HG03558 (cell line): ENCODE measurements at regions not wholly inside any gene's neighbourhood (a gene's known extent, or its start where the extent isn't known, plus 50 kb on each side); places are given as distances from the start of the nearest gene placed in this dataset.
"Not testable (repeated sequence)": the region's sequence is repeated elsewhere in the genome, so short reads cannot be mapped to it uniquely, and the experiment has no call there.

Experiments
- ATAC-seq: cut with Tn5 transposase; IDR thresholded peaks from one replicate; pipeline ENCODE4 v1.9.1; 2021; ENCODE audit warnings: moderate number of reproducible peaks; ENCODE audit not compliant: unreplicated experiment; ENCODE audit errors: extremely low read depth

- no peak for ATAC-seq
These were observed 109.8 kb upstream of the HDX start for GRCh38 chrX:84611843-84612636.

GRCh38 chrX:84634201-84634782 is 132.0 kb upstream of the HDX start:
- no peak for ATAC-seq

- no peak for ATAC-seq
These were observed 163.8 kb upstream of the HDX start for GRCh38 chrX:84666086-84666485.

GRCh38 chrX:84690228-84690627 is 188.0 kb upstream of the HDX start:
- ATAC-seq: no peak

- no peak for ATAC-seq
These were observed 207.7 kb upstream of the HDX start for GRCh38 chrX:84709987-84710386.

- ATAC-seq: no peak
These were observed 208.4 kb upstream of the HDX start for GRCh38 chrX:84710611-84711010.

- no peak for ATAC-seq
These were observed 210.4 kb upstream of the HDX start for GRCh38 chrX:84712621-84713020.

- no peak for ATAC-seq
These were observed 213.1 kb upstream of the HDX start for GRCh38 chrX:84715315-84715714.

GRCh38 chrX:84717343-84717742 is 215.1 kb upstream of the HDX start:
- no peak for ATAC-seq

GRCh38 chrX:84721416-84721815 is 219.2 kb upstream of the HDX start:
- ATAC-seq: no peak

GRCh38 chrX:84724576-84724975 is 222.3 kb upstream of the HDX start:
- ATAC-seq: no peak

- ATAC-seq: no peak
These were observed 227.2 kb upstream of the HDX start for GRCh38 chrX:84729408-84729807.

- peak; percentile 98 for ATAC-seq
These were observed 227.6 kb upstream of the HDX start for GRCh38 chrX:84729809-84730208.

GRCh38 chrX:84735025-84735424 is 232.8 kb upstream of the HDX start:
- ATAC-seq: no peak

GRCh38 chrX:84737471-84737871 is 235.2 kb upstream of the HDX start:
- no peak for ATAC-seq

- ATAC-seq: no peak
These were observed 245.3 kb upstream of the HDX start for GRCh38 chrX:84747516-84747915.

GRCh38 chrX:84748965-84749656 is 246.9 kb upstream of the HDX start:
- ATAC-seq: no peak

- ATAC-seq: no peak
These were observed 243.1 kb upstream of the APOOL start for GRCh38 chrX:84760560-84760959.

- no peak for ATAC-seq
These were observed 207.4 kb upstream of the APOOL start for GRCh38 chrX:84796321-84796720.

- no peak for ATAC-seq
These were observed 172.8 kb upstream of the APOOL start for GRCh38 chrX:84830836-84831235.

- ATAC-seq: not testable (repeated sequence)
These were observed 157.1 kb upstream of the APOOL start for GRCh38 chrX:84846541-84846940.
